GM19463 (cell line): ENCODE measurements at regions not wholly inside any gene's neighbourhood (a gene's known extent, or its start where the extent isn't known, plus 50 kb on each side); places are given as distances from the start of the nearest gene placed in this dataset.

Experiments
- ATAC-seq: cut with Tn5 transposase; IDR thresholded peaks from one replicate; pipeline ENCODE4 v1.9.1; 2021; ENCODE audit warnings: mild to moderate bottlenecking, moderate library complexity; ENCODE audit not compliant: unreplicated experiment

- no peak for ATAC-seq
These were observed 53.3 kb downstream of the FOXD1 start for GRCh38 chr5:73395256-73395655.

- no peak for ATAC-seq
These were observed 54.0 kb downstream of the FOXD1 start for GRCh38 chr5:73394610-73395009.

GRCh38 chr5:73393611-73394489 is 54.7 kb downstream of the FOXD1 start:
- no peak for ATAC-seq

- ATAC-seq, result no peak
These were observed 55.8 kb downstream of the FOXD1 start for GRCh38 chr5:73392775-73393174.

- no peak for ATAC-seq
These were observed 57.1 kb downstream of the FOXD1 start for GRCh38 chr5:73391441-73391881.

- ATAC-seq, result no peak
These were observed 57.6 kb downstream of the FOXD1 start for GRCh38 chr5:73390972-73391371.

GRCh38 chr5:73388740-73389139 is 59.8 kb downstream of the FOXD1 start:
- no peak for ATAC-seq

- no peak for ATAC-seq
These were observed 60.3 kb downstream of the FOXD1 start for GRCh38 chr5:73388306-73388684.

- ATAC-seq, result peak; percentile 89
These were observed 60.8 kb downstream of the FOXD1 start for GRCh38 chr5:73387601-73388305.

GRCh38 chr5:73387149-73387591 is 61.4 kb downstream of the FOXD1 start:
- ATAC-seq, result no peak

GRCh38 chr5:73384861-73385260 is 63.7 kb downstream of the FOXD1 start:
- ATAC-seq, result no peak

- no peak for ATAC-seq
These were observed 66.2 kb downstream of the FOXD1 start for GRCh38 chr5:73382401-73382740.

GRCh38 chr5:73381590-73382400 is 66.8 kb downstream of the FOXD1 start:
- ATAC-seq, result no peak

- no peak for ATAC-seq
These were observed 67.6 kb downstream of the FOXD1 start for GRCh38 chr5:73380710-73381589.

- ATAC-seq, result no peak
These were observed 68.5 kb downstream of the FOXD1 start for GRCh38 chr5:73380041-73380440.

- no peak for ATAC-seq
These were observed 69.1 kb downstream of the FOXD1 start for GRCh38 chr5:73379435-73379834.

- ATAC-seq, result no peak
These were observed 69.8 kb downstream of the FOXD1 start for GRCh38 chr5:73378765-73379164.

GRCh38 chr5:73378070-73378469 is 70.5 kb downstream of the FOXD1 start:
- no peak for ATAC-seq

GRCh38 chr5:73376618-73377170 is 71.9 kb downstream of the FOXD1 start:
- ATAC-seq, result no peak

- ATAC-seq, result no peak
These were observed 72.6 kb downstream of the FOXD1 start for GRCh38 chr5:73375949-73376348.
